ENCODE measurements at regions not wholly inside any gene's neighbourhood (a gene's known extent, or its start where the extent isn't known, plus 50 kb on each side); places are given as distances from the start of the nearest gene placed in this dataset.

- DNase-seq, result no peak
Observed at GRCh38 chr15:61522411-61522810, 293.3 kb upstream of the RORA start.

- no peak for DNase-seq
Observed at GRCh38 chr15:61521953-61522352, 292.9 kb upstream of the RORA start.

- no peak for DNase-seq
Observed at GRCh38 chr15:61519296-61519695, 290.2 kb upstream of the RORA start.

- DNase-seq, result no peak
Observed at GRCh38 chr15:61518191-61518950, 289.3 kb upstream of the RORA start.

GRCh38 chr15:61517776-61518175 is 288.7 kb upstream of the RORA start:
- no peak for DNase-seq

GRCh38 chr15:61517335-61517734 is 288.2 kb upstream of the RORA start:
- DNase-seq, result no peak

GRCh38 chr15:61511756-61512155 is 282.7 kb upstream of the RORA start:
- no peak for DNase-seq

GRCh38 chr15:61511089-61511488 is 282.0 kb upstream of the RORA start:
- no peak for DNase-seq

GRCh38 chr15:61509327-61509840 is 280.3 kb upstream of the RORA start:
- no peak for DNase-seq

- no peak for DNase-seq
Observed at GRCh38 chr15:61503383-61503969, 274.4 kb upstream of the RORA start.

GRCh38 chr15:61501815-61502389 is 272.8 kb upstream of the RORA start:
- DNase-seq, result no peak

- no peak for DNase-seq
Observed at GRCh38 chr15:61500951-61501620, 272.0 kb upstream of the RORA start.

- DNase-seq, result no peak
Observed at GRCh38 chr15:61500523-61500922, 271.4 kb upstream of the RORA start.

- no peak for DNase-seq
Observed at GRCh38 chr15:61499376-61499775, 270.3 kb upstream of the RORA start.

GRCh38 chr15:61489571-61489970 is 260.5 kb upstream of the RORA start:
- no peak for DNase-seq

GRCh38 chr15:61483599-61483998 is 254.5 kb upstream of the RORA start:
- no peak for DNase-seq

- no peak for DNase-seq
Observed at GRCh38 chr15:61481886-61482285, 252.8 kb upstream of the RORA start.

GRCh38 chr15:61480863-61481262 is 251.8 kb upstream of the RORA start:
- DNase-seq, result no peak

GRCh38 chr15:61480295-61480694 is 251.2 kb upstream of the RORA start:
- DNase-seq, result no peak

- no peak for DNase-seq
Observed at GRCh38 chr15:61479613-61480012, 250.5 kb upstream of the RORA start.

- DNase-seq, result no peak
Observed at GRCh38 chr15:61476741-61477140, 247.6 kb upstream of the RORA start.

- DNase-seq, result no peak
Observed at GRCh38 chr15:61474796-61475195, 245.7 kb upstream of the RORA start.

- DNase-seq, result no peak
Observed at GRCh38 chr15:61467823-61468222, 238.7 kb upstream of the RORA start.

All from NCI-H2171 (cell line).